ENCODE measurements at regions not wholly inside any gene's neighbourhood (a gene's known extent, or its start where the extent isn't known, plus 50 kb on each side); places are given as distances from the start of the nearest gene placed in this dataset.

GRCh38 chr2:18999198-18999597, 359.2 kb downstream of the OSR1 start:
- TF ChIP-seq CTCF (IDR thresholded peaks at IDR 0.05; ENCODE audit: low read depth, low read length), result no peak
- TF ChIP-seq EZH2phosphoT487 (IDR thresholded peaks at IDR 0.05; ENCODE audit: low read depth), result no peak
